Fibroblast of skin of left quadriceps (primary cell): ENCODE measurements at regions not wholly inside any gene's neighbourhood (a gene's known extent, or its start where the extent isn't known, plus 50 kb on each side); places are given as distances from the start of the nearest gene placed in this dataset.

Experiments used
- DNase-seq, 2 experiments: peaks; one replicate each; pipeline ENCODE4 v3.0.0-alpha.2; 2013; ENCODE audit warnings: low read depth in 2 of 2

- no peak for DNase-seq
Observed at GRCh38 chr18:78113136-78113939, 863.7 kb downstream of the GALR1 start.

GRCh38 chr18:78113940-78114251 lies 864.2 kb downstream of the GALR1 start:
- DNase-seq = no peak

- DNase-seq = no peak
Observed at GRCh38 chr18:78115896-78116561, 863.6 kb upstream of the SALL3 start.

GRCh38 chr18:78123144-78123909 lies 856.3 kb upstream of the SALL3 start:
- no peak for DNase-seq

- DNase-seq = no peak
Observed at GRCh38 chr18:78123926-78124797, 855.5 kb upstream of the SALL3 start.

GRCh38 chr18:78125206-78125896 lies 854.3 kb upstream of the SALL3 start:
- no peak for DNase-seq

- no peak for DNase-seq
Observed at GRCh38 chr18:78126106-78126505, 853.5 kb upstream of the SALL3 start.

GRCh38 chr18:78126536-78126935 lies 853.1 kb upstream of the SALL3 start:
- no peak for DNase-seq

GRCh38 chr18:78127041-78127440 lies 852.6 kb upstream of the SALL3 start:
- no peak for DNase-seq

GRCh38 chr18:78128004-78128403 lies 851.6 kb upstream of the SALL3 start:
- no peak for DNase-seq

- DNase-seq = no peak
Observed at GRCh38 chr18:78129260-78129659, 850.4 kb upstream of the SALL3 start.

GRCh38 chr18:78130232-78131195 lies 849.1 kb upstream of the SALL3 start:
- no peak for DNase-seq

GRCh38 chr18:78133729-78134128 lies 845.9 kb upstream of the SALL3 start:
- no peak for DNase-seq

- no peak for DNase-seq
Observed at GRCh38 chr18:78136986-78137385, 842.6 kb upstream of the SALL3 start.

GRCh38 chr18:78138983-78139496 lies 840.6 kb upstream of the SALL3 start:
- no peak for DNase-seq

GRCh38 chr18:78140294-78140693 lies 839.3 kb upstream of the SALL3 start:
- DNase-seq = no peak

GRCh38 chr18:78144669-78145068 lies 834.9 kb upstream of the SALL3 start:
- DNase-seq = no peak

- no peak for DNase-seq
Observed at GRCh38 chr18:78145096-78145495, 834.5 kb upstream of the SALL3 start.

- DNase-seq = no peak
Observed at GRCh38 chr18:78146136-78147085, 833.2 kb upstream of the SALL3 start.
